ENCODE measurements at regions not wholly inside any gene's neighbourhood (a gene's known extent, or its start where the extent isn't known, plus 50 kb on each side); places are given as distances from the start of the nearest gene placed in this dataset.
A peak's percentile ranks its signal among the peaks of the same experiment; 100 is the strongest.

DNA sequence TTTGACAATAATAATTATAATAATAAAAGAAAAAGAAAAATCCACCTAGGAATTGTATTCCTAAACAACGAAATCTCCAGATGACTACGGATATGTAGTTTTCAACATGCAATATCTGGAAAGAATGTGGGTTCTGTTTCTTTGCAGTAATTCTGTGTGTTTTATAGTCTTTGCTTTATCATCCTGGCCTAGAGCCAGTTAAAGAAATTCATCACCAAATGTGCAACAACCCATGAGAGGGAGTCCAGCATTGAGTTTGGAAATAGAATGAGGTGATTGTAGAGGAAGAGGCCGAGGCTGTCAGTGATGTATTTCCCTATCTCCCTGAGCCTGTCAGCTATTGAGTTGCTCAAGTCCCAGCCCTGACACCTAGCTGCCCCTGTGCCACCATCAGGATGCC, 200.5 kb upstream of the DCN start:
- no peak for DNase-seq (ENCODE audit: low read depth in 2 of 2, low spot score in 1 of 2)

DNA sequence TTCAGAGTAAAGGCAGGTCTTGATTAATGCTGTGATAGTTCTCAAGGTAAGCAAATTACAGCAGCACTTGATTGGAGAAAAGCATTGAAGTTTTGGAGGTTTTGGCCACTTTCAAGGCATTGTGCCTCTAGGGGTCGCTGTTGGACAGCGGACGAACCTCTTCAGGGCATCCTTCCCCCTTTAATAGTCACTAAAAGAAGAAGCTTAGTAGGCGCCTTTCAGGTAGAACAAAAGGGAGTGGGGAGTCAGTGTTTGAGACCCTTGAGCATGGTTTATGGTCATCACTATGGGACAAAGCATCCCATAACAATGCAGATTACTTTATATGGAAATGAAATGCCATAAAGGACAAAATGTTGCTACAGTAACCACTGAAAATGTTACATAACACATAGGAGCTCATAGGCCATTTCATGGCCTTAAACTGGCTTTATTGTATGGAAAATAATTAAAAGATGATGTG, 199.5 kb upstream of the DCN start:
- DNase-seq (ENCODE audit: low read depth in 2 of 2, low spot score in 1 of 2), result peak; percentile 61 to 79

DNA sequence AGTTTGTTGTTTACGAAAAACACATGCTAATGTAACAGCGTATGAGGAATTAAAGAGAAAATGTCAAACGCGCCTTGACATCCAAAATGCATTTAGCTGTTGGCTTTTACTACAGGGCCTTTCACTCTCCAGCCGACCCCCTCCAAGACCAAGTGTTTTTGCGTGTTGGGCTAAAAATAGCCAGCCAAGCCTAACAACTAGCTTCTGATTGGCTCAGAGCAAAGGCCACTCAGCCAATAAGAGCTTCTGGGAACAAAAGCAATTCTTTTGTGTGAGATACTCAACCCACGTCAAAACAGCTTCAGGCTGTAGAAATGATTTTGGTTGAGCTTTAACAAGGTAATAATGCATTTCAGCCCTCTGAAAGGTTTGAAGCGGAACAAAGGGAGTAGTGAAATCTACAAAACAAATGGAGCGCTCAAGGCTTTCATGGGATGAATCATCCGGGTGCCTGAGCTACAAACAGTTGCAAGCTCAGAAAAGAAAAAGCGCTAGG, 198.7 kb upstream of the DCN start:
- no peak for DNase-seq (ENCODE audit: low read depth in 2 of 2, low spot score in 1 of 2)

DNA sequence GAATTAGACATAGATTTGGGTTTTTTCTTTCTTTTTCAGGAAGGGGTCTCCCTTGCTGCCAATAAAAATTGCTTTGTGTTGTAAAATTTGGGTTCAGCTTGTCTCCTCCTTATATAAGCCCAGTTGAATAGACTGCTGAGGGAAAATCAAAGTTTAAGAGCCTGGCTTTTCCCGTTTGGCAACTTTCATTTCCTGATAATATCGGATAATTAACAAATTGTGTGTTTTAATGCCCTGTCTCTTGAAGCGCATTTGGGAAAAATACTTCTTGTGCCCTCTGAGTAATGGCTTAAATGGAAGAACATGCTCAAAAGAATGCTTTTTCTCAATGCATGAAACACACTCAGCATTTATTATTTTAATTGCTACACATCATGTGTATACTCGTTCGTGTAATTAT, 198.0 kb upstream of the DCN start:
- DNase-seq (ENCODE audit: low read depth in 2 of 2, low spot score in 1 of 2), result no peak

DNA sequence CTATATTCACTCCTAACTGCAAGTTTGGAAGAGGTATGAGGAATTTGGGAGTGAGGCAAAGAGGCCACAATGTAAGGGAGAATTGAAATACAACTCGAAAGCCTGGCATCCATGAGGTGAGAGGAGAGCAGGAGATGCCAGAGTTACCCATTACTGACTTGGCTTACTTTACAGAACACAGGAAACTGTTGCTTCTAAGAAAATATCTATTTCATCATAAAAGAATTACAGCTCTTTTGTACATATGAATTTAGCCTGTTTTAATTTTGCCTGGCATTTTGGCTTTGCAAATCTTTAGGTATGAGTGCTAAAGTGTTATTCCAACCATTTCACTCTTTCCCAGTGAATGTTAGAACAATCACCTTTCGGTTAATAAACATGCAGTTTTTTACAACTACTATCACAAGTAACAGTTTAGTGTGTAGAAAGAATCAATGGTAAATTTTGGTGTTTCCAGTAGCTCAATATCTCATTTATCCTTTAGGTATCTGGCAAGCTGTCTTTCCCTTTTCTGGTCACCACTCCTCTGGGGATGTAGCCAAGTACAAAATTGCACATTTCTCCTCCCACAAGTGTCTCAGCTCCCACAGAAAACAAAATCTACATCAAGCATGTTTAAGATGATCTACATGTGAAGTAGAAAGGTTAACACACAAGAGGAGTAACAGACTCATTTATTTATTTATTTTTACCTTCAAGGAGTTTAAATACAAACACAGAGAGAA, 196.6 kb upstream of the DCN start:
- no peak for DNase-seq (ENCODE audit: low read depth in 2 of 2, low spot score in 1 of 2)

DNA sequence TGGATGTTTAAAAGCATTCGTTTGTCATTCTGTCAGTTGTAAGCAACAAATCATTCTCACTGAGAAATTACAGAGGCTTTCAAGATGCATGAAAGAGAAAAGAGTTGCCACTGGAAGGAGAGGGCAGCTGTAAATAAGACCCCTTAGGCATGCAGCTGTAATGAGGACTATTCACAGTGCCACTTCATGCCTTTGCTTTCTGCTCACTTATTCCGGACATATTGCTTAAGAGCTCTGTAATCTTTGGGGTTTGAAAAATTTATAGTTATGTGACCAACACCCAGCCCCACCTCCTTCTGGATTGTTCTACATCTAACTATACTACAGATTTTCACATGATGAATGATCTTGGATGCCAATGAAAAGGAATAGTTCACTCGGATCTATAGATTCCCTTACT, 194.8 kb upstream of the DCN start:
- DNase-seq (ENCODE audit: low read depth in 2 of 2, low spot score in 1 of 2), result no peak

DNA sequence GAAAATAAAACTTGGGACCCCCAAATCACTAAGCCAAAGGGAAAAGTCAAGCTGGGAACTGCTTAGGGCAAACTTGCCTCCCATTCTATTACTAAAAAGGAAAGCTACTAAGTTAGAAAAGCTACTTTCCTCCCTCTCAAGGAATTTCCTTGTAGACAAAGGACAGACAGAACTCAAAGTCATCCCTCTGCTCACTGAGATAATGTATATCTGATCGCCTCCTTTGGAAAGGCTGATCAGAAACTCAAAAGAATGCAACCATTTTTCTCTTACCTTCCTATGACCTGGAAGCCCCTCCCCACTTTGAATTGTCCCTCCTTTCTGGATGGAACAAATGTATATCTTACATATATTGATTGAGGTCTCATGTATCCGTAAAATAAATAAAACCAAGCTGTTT, 190.5 kb upstream of the DCN start:
- DNase-seq (ENCODE audit: low read depth in 2 of 2, low spot score in 1 of 2), result no peak

DNA sequence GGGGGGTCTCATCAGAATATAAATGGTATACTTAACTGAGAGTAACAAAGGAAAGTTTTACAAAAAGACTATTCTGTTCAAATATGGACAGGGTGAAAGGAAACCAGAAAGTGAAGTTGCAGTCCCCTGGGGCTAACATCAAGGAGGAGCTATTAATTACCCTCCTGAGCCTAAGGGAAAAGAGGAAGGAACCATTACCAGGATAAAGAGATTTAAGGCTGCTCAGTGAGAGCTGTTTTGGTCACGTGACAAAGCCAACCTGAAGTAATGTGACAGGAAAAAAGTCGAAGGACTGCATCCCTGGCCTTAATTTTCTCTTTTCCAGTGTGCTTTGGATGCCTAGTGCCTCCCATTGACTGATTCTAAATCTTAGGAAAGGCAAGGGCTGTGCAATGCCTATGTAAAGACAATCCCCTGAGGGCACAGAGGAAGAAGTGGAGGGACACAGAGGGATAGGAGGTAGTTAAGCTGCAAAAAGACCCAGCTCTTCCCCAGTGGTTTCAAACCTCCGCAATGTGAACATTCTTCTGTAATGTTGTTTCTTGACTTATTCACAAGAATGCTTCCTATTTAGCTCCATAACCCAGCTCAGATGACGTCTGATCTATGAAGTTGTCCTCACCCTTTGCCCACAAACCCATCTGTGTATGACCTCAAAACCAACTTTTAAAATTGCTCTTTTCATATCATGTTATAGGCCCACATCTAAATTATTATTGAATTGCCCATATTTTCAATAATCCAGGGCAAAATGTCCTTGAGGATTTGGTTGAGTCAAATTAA, 187.7 kb upstream of the DCN start:
- no peak for DNase-seq (ENCODE audit: low read depth in 2 of 2, low spot score in 1 of 2)

DNA sequence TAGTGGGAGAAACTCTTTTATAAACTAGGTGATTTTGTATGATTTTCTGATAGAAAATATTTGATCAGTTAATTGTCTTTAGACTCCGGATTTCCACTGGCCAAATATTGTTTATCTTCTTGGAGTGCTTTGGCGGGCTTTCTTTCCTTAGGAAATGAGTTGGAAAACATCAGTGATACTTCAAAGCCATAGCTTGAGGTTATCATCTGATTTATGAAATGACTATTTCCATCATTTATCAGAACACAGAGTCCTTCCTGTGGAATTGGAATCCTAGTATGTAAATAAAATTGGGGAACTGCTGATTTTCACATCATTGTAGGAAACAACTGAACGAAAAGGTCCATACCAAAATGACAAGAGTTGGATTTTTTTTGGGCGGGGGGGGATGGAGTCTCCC, 186.0 kb upstream of the DCN start:
- DNase-seq (ENCODE audit: low read depth in 2 of 2, low spot score in 1 of 2), result no peak

DNA sequence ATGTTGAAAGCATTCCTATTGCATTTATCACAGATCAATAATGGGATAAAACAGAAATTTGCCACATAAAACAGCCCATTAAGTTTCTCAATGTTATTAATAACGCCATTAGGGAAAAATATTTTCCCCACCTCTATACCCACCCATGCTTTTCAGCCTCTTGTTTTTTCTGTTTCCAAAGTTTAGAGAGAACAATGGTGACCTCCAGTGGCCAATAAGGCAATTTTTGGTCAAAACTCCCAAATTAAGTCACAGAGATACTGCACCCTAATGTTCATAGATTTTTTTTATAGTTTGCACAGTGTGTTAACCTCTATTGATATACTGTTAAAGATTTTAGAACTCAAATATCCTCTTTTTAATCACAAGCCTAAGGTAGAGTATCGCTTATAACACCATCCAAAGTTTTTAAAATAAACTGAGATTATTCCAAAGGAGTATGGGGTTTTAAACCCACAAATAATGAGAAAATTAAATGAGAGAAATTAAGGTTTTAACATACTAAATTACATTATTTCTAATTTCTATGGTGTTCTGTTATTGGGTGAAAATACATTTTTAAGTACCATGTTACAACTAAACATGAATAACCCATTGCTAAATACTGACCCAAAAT, 184.7 kb upstream of the DCN start:
- no peak for DNase-seq (ENCODE audit: low read depth in 2 of 2, low spot score in 1 of 2)

DNA sequence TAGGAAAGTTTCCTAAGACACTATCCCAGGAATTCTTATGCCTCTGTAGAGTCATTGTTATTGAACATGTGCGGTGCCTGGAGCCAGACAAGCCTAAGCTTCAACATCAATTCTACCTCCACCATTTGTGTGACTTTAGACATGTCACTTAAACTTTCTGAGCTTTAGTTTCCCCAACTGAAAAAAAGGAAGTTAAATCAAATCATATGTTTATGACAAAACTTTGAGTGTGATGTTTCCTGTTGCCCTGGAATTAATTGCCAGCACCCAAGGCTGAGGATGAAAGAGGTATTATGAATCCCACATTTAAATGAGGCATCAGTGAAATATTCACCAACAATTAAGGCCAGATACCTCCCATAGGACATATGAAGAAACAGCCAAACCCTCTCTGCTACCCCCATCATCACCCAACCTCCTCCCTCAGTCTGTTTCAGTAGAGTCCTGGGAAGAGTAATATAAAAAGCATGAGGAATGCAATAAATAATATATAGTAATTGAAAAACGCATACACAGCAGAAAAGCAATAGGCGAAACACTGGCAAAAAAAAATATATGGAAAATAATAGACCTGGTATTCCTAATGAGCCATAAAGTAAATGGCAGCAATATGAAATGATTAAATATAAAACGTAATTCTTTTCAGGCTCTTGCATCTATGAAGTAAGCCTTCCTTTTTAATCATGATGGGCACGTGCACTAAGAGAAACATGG, 182.0 kb upstream of the DCN start:
- DNase-seq (ENCODE audit: low read depth in 2 of 2, low spot score in 1 of 2), result no peak

DNA sequence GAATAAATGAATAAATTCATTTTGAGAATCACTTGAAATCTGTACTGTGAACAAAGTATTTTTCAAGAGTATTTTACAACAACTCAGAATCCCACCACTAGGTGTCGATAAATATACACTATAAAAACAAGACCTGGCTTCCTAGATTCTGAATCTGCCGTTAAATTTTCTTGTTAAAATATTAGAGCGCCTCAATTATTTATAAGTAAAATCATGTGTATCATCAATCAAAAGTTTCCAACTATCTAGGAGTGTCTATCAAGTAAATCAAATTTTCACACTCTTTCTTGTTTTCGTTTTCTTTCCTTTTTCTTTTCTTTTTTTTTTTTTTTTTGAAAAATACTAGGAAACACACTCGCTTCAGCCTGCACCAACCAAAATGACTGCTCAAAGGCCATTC, 179.2 kb upstream of the DCN start:
- no peak for DNase-seq (ENCODE audit: low read depth in 2 of 2, low spot score in 1 of 2)

DNA sequence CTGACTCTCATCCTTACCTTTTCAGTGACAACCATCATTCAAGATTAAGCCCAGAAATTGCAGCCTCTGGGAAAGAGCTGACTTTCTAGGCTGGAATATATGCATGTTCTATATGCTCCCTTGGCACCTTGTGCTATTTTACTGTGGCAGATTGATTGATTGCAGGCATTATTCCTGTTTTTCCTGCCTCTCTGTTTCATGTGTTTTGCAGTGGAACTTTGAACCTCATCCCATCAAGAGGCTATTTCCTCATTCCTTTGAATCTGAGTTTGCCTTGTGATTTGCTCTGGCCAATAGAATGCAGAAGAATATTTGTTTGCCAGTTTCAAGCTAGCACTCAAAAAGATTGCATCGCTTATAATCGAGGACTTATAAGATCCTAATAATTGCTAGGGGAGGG, 174.8 kb upstream of the DCN start:
- no peak for DNase-seq (ENCODE audit: low read depth in 2 of 2, low spot score in 1 of 2)

DNA sequence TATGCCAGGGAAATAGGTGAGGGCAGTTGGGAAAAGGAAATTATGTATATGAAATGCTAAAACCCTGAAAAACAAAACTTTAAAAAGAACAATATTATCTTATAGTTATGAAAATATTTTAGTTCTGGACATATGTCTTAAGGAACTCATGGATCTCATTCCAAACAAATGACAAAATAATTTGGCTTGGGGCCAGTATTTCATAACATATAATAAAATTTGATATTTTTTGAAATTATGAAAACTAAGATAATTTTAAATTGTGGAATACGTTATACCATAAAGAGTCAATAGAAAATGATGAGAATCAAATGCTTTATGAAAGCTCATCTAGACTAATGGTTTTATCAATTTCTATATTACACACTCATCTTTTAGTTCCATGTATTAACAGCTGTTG, 173.8 kb upstream of the DCN start:
- DNase-seq (ENCODE audit: low read depth in 2 of 2, low spot score in 1 of 2), result no peak

DNA sequence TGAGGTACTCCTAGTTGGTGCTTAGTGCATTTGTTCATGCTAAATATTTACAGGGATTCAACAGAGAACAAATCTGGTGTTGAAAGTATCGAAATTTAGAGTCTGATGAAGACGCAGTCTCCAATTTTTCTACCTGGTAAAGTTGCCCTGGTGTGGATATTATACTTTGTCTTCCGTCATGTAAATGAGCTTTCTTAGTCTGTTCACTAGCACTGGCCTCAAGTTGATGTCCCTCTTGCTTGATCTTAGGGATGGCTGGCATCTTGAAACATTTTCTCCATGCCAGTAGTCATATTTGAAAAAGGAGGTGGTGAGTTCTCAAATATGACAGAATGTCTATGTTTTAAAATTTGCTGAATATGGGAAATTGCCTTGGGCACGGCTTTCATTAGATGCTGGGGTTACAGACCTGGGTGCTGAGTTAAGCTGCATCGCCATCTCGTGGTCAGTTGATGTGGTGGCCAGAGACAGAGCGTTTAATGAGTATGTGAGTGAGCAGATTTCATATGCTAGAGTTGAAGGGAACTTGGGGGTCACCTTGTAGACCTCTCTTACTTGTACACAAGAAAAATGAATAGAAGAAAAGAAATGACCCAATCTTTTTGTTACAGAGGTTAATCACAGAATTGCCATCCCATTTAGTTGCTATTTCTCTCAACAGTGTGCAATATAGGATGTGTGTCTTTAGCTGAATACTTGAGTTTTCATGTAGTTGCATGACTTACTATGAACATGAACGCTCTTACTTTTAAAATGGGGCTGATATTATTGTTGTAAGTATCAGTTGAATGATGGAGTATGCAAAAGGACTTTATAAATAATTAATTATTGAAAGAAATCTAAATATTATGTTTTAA, 172.8 kb upstream of the DCN start:
- DNase-seq (ENCODE audit: low read depth in 2 of 2, low spot score in 1 of 2), result no peak

DNA sequence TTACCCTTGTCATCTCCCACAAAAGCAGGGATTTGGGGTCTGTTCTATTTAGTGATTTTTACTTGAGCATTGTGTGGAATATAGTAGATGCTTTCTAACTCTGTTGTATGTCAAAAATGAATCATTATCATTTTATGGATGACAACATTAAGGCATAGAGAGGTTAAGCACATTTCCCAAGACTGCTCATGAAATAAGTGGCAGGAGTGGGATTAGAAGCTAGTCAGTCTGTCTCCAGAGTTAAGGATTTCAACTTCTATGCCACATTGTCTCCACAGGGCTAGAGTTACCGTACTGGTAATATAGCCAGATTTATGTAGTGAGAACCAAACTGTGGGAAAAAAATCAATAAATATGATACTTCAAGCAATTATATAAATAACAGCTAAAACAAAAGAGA, 170.6 kb upstream of the DCN start:
- no peak for DNase-seq (ENCODE audit: low read depth in 2 of 2, low spot score in 1 of 2)

DNA sequence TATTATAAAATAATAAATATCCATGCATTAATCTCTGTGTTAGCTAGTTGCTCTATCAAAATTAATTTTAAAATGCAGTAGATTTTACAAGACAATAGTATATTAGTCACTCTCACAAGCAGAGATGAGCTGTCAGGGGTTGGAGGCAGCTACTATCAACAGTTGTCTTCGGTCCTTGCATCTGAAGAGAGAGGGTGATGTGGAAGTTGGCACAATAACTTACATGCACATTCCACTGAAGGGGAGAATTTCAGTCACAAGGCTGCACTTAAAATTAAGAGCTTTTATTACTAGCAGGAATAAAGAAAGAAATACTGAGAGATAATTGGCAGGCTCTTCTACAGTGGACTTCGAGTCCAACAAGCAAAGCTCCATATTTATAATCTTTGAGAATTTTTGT, 166.9 kb upstream of the DCN start:
- DNase-seq (ENCODE audit: low read depth in 2 of 2, low spot score in 1 of 2), result no peak

DNA sequence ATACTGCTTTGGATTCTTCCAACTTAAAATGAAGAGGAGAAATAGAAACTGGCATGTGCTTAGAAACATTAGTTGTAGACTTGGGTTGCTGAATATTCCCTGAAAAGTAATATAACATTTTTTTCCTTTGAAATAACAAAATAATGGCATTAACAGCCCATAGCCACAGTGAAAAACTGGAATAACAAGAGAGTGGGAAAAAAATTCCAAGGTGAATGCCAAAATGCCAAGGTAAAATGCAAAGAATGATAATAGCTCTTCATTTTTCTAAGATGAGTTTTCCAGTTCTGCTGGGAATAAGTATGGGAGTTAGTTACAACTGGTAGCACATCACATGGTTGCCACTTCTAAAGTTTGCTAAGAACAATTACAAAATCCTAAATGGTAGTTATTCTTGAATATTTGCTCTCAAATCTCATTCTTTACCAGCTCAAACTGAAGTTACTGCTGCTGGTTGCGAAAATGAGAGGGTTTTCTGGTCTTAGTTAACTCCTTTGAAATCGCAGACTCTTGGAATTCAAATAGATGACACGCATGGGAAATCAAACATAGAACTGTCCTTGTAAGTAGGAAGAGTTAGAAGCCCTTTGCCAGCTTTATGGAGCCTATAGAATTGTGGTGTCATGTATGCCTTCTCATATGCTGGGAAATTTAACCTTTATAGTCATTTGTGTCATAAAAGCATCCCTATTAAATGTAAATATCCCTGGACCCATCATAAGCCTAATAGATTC, 165.0 kb upstream of the DCN start:
- no peak for DNase-seq (ENCODE audit: low read depth in 2 of 2, low spot score in 1 of 2)

DNA sequence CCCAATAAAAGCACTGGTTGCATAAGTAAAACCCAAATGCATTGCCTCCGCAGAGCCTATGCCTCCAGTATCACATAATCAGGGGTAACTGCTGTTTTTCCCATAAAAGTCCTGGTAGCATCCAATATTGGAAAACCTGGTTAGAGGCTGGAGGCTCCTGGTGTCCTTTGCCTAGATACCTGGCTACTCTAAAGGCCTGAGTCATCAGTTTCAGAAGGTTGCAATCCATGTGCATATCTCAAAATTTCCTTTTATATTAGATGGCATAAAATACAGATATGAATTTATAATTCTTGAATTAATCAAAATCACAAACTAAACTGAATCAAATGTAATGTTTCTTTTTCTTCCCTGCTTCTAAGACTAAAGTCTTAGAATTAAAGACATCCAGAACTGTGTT, 164.2 kb upstream of the DCN start:
- DNase-seq (ENCODE audit: low read depth in 2 of 2, low spot score in 1 of 2), result no peak

DNA sequence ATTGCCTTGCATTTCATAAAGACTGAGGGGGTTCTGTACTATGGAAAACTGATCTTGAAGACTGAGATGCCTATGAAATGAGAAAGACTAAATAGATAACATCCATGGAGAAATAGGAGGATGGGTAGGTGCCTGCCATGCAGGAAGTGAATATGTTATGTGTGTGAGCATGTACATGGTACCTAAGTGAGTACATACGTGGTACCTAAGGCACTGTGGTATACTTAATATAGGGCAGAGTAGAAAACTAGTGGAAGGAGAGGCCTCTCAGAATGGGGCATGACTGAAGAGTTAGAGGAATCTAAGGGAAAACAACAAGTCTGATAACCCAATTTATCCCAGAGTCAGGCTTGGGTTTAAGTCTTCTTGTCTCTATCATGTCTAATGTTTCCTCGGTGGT, 161.8 kb upstream of the DCN start:
- no peak for DNase-seq (ENCODE audit: low read depth in 2 of 2, low spot score in 1 of 2)
